ENCODE measurements at regions not wholly inside any gene's neighbourhood (a gene's known extent, or its start where the extent isn't known, plus 50 kb on each side); places are given as distances from the start of the nearest gene placed in this dataset.

GRCh38 chr6:11341867-11342266 lies 109.4 kb upstream of the NEDD9 start:
- Histone ChIP-seq H3K4me3 (ENCODE audit: low read depth in 1 of 2, low read length in 2 of 2) (no peak overlapping the region), H3K36me3 (ENCODE audit: insufficient read depth, low read length) (no peaks in the 10 kb centered on the region), H3K9me3 (ENCODE audit: low read length) (no peaks in the 10 kb centered on the region), H3K27me3 (ENCODE audit: control insufficient read depth in 1 of 2, insufficient read depth in 2 of 2, low read length in 2 of 2) (no peaks in the 10 kb centered on the region), H3K27ac (ENCODE audit: low read depth, low read length) (no peak overlapping the region), H3K4me1 (ENCODE audit: insufficient read depth, low read length) (no peaks in the 10 kb centered on the region), H3K9ac (ENCODE audit: low read length) (no peak overlapping the region)

GRCh38 chr6:11341303-11341702 lies 108.8 kb upstream of the NEDD9 start:
- H3K9ac ChIP-seq (ENCODE audit: low read length), result no peak overlapping the region
- H3K27me3 ChIP-seq (ENCODE audit: control insufficient read depth in 1 of 2, insufficient read depth in 2 of 2, low read length in 2 of 2), result no peaks in the 10 kb centered on the region
- H3K36me3 ChIP-seq (ENCODE audit: insufficient read depth, low read length), result no peaks in the 10 kb centered on the region
- H3K27ac ChIP-seq (ENCODE audit: low read depth, low read length), result no peak overlapping the region
- H3K9me3 ChIP-seq (ENCODE audit: low read length), result no peaks in the 10 kb centered on the region
- no peak overlapping the region for H3K4me3 ChIP-seq (ENCODE audit: low read depth in 1 of 2, low read length in 2 of 2)
- no peaks in the 10 kb centered on the region for H3K4me1 ChIP-seq (ENCODE audit: insufficient read depth, low read length)

DNA sequence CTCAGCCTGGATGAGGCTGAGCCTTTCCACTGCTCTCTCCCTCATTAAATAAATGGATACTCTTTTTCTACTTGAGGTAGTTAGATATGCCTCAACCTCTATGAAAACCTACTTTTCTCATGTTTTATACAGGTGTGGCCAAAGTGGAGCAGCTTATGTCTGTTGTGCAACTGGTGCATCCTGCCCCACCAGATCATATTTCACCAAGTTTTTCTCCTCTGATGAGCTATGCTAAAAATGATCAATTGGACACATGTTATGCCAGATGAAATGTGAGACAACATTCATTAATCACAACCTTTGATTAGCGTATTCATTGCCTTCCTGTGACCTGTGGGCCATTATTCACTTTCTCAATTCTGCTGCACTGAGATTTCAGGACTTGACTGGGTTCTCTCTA lies 106.9 kb upstream of the NEDD9 start:
- H3K9me3 ChIP-seq (ENCODE audit: low read length), result no peaks in the 10 kb centered on the region
- no peaks in the 10 kb centered on the region for H3K36me3 ChIP-seq (ENCODE audit: insufficient read depth, low read length)
- no peak overlapping the region for H3K27ac ChIP-seq (ENCODE audit: low read depth, low read length)
- H3K4me3 ChIP-seq (ENCODE audit: low read depth in 1 of 2, low read length in 2 of 2), result no peak overlapping the region
- H3K4me1 ChIP-seq (ENCODE audit: insufficient read depth, low read length), result no peaks in the 10 kb centered on the region
- H3K9ac ChIP-seq (ENCODE audit: low read length), result no peak overlapping the region
- no peaks in the 10 kb centered on the region for H3K27me3 ChIP-seq (ENCODE audit: control insufficient read depth in 1 of 2, insufficient read depth in 2 of 2, low read length in 2 of 2)

DNA sequence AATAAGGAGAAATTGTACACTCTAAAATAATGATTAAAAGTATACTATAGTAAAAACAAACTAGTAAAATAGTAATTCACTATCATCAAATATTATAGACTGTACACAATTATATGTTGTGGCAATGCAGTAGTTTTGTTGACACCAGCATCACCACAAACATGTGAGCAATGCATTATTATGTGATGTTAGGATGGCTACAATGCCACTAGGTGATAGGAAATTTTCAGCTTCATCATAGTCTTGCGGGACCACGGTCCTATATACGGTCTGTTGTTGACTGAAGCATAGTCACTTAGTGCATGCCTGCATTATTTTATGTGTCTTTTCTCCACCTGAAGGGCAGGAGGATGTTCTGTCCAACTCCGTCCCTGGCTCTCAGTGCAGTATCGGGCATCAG lies 104.8 kb upstream of the NEDD9 start:
- Histone ChIP-seq H3K27ac (ENCODE audit: low read depth, low read length) (no peak overlapping the region), H3K9me3 (ENCODE audit: low read length) (no peaks in the 10 kb centered on the region), H3K36me3 (ENCODE audit: insufficient read depth, low read length) (no peaks in the 10 kb centered on the region), H3K4me3 (ENCODE audit: low read depth in 1 of 2, low read length in 2 of 2) (no peak overlapping the region), H3K9ac (ENCODE audit: low read length) (no peak overlapping the region), H3K4me1 (ENCODE audit: insufficient read depth, low read length) (no peaks in the 10 kb centered on the region), H3K27me3 (ENCODE audit: control insufficient read depth in 1 of 2, insufficient read depth in 2 of 2, low read length in 2 of 2) (no peaks in the 10 kb centered on the region)

- H3K9me3 ChIP-seq (ENCODE audit: low read length), result no peaks in the 10 kb centered on the region
- H3K27ac ChIP-seq (ENCODE audit: low read depth, low read length), result no peak overlapping the region
- H3K36me3 ChIP-seq (ENCODE audit: insufficient read depth, low read length), result no peaks in the 10 kb centered on the region
- no peaks in the 10 kb centered on the region for H3K27me3 ChIP-seq (ENCODE audit: control insufficient read depth in 1 of 2, insufficient read depth in 2 of 2, low read length in 2 of 2)
- H3K9ac ChIP-seq (ENCODE audit: low read length), result no peak overlapping the region
- no peaks in the 10 kb centered on the region for H3K4me1 ChIP-seq (ENCODE audit: insufficient read depth, low read length)
- no peak overlapping the region for H3K4me3 ChIP-seq (ENCODE audit: low read depth in 1 of 2, low read length in 2 of 2)
Measured at GRCh38 chr6:11335826-11336225, 103.4 kb upstream of the NEDD9 start.

DNA sequence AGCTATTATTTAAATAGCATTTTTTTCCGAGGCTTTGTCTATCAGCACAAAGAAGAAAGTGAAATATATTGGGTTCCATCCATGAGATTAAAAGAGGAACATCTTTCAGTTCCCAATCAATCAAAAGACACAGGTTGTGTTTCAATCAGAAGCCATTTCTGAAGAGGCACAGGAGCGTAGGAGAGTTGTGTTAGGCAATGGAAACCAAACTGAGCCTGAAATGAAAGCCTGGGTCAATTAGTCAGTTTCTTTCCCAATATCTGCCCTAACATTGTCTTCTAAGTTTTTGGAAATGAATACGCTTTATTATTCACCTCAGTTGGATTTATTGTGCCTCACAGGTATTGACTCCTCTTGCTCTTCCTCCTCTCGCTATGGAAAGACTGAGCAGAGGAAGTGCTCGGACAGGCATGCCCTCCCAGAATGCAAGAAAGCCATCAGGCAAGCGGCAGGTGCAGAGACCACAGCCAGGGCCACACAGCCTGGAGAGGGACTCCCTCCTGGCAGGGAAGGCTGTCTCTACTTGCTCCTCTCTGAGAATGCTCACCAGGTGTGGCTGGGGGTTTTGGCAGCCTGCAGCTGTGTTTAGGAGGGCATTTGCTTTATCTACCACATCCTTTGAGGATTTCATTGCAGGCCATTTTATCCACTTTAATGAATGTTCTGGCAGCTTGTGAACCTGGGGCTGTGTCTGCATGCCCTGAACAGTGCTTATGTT lies 100.8 kb upstream of the NEDD9 start:
- Histone ChIP-seq H3K4me3 (ENCODE audit: low read depth in 1 of 2, low read length in 2 of 2) (no peak overlapping the region), H3K27me3 (ENCODE audit: control insufficient read depth in 1 of 2, insufficient read depth in 2 of 2, low read length in 2 of 2) (no peaks in the 10 kb centered on the region), H3K9me3 (ENCODE audit: low read length) (no peaks in the 10 kb centered on the region), H3K9ac (ENCODE audit: low read length) (no peak overlapping the region), H3K27ac (ENCODE audit: low read depth, low read length) (no peak overlapping the region), H3K4me1 (ENCODE audit: insufficient read depth, low read length) (no peaks in the 10 kb centered on the region), H3K36me3 (ENCODE audit: insufficient read depth, low read length) (no peaks in the 10 kb centered on the region)

- Histone ChIP-seq H3K4me1 (ENCODE audit: insufficient read depth, low read length) (no peaks in the 10 kb centered on the region), H3K4me3 (ENCODE audit: low read depth in 1 of 2, low read length in 2 of 2) (no peak overlapping the region), H3K9ac (ENCODE audit: low read length) (no peak overlapping the region), H3K36me3 (ENCODE audit: insufficient read depth, low read length) (no peaks in the 10 kb centered on the region), H3K27ac (ENCODE audit: low read depth, low read length) (no peak overlapping the region), H3K9me3 (ENCODE audit: low read length) (no peaks in the 10 kb centered on the region), H3K27me3 (ENCODE audit: control insufficient read depth in 1 of 2, insufficient read depth in 2 of 2, low read length in 2 of 2) (no peaks in the 10 kb centered on the region)
Measured at GRCh38 chr6:11332463-11332862, 100.0 kb upstream of the NEDD9 start.

- H3K9ac ChIP-seq (ENCODE audit: low read length), result no peak overlapping the region
- no peaks in the 10 kb centered on the region for H3K36me3 ChIP-seq (ENCODE audit: insufficient read depth, low read length)
- no peak overlapping the region for H3K4me3 ChIP-seq (ENCODE audit: low read depth in 1 of 2, low read length in 2 of 2)
- H3K9me3 ChIP-seq (ENCODE audit: low read length), result no peaks in the 10 kb centered on the region
- H3K27me3 ChIP-seq (ENCODE audit: control insufficient read depth in 1 of 2, insufficient read depth in 2 of 2, low read length in 2 of 2), result no peaks in the 10 kb centered on the region
- no peak overlapping the region for H3K27ac ChIP-seq (ENCODE audit: low read depth, low read length)
- no peaks in the 10 kb centered on the region for H3K4me1 ChIP-seq (ENCODE audit: insufficient read depth, low read length)
Measured at GRCh38 chr6:11331111-11331510, 98.6 kb upstream of the NEDD9 start.

GRCh38 chr6:11330413-11330760 lies 97.9 kb upstream of the NEDD9 start:
- H3K36me3 ChIP-seq (ENCODE audit: insufficient read depth, low read length), result no peaks in the 10 kb centered on the region
- H3K4me3 ChIP-seq (ENCODE audit: low read depth in 1 of 2, low read length in 2 of 2), result no peak overlapping the region
- no peaks in the 10 kb centered on the region for H3K9me3 ChIP-seq (ENCODE audit: low read length)
- no peaks in the 10 kb centered on the region for H3K4me1 ChIP-seq (ENCODE audit: insufficient read depth, low read length)
- no peaks in the 10 kb centered on the region for H3K27me3 ChIP-seq (ENCODE audit: control insufficient read depth in 1 of 2, insufficient read depth in 2 of 2, low read length in 2 of 2)
- no peak overlapping the region for H3K9ac ChIP-seq (ENCODE audit: low read length)
- no peak overlapping the region for H3K27ac ChIP-seq (ENCODE audit: low read depth, low read length)

- H3K9me3 ChIP-seq (ENCODE audit: low read length), result no peaks in the 10 kb centered on the region
- no peaks in the 10 kb centered on the region for H3K27me3 ChIP-seq (ENCODE audit: control insufficient read depth in 1 of 2, insufficient read depth in 2 of 2, low read length in 2 of 2)
- H3K4me1 ChIP-seq (ENCODE audit: insufficient read depth, low read length), result no peaks in the 10 kb centered on the region
- no peaks in the 10 kb centered on the region for H3K36me3 ChIP-seq (ENCODE audit: insufficient read depth, low read length)
- no peak overlapping the region for H3K4me3 ChIP-seq (ENCODE audit: low read depth in 1 of 2, low read length in 2 of 2)
- no peak overlapping the region for H3K27ac ChIP-seq (ENCODE audit: low read depth, low read length)
- no peak overlapping the region for H3K9ac ChIP-seq (ENCODE audit: low read length)
Measured at GRCh38 chr6:11329726-11330412, 97.4 kb upstream of the NEDD9 start.

DNA sequence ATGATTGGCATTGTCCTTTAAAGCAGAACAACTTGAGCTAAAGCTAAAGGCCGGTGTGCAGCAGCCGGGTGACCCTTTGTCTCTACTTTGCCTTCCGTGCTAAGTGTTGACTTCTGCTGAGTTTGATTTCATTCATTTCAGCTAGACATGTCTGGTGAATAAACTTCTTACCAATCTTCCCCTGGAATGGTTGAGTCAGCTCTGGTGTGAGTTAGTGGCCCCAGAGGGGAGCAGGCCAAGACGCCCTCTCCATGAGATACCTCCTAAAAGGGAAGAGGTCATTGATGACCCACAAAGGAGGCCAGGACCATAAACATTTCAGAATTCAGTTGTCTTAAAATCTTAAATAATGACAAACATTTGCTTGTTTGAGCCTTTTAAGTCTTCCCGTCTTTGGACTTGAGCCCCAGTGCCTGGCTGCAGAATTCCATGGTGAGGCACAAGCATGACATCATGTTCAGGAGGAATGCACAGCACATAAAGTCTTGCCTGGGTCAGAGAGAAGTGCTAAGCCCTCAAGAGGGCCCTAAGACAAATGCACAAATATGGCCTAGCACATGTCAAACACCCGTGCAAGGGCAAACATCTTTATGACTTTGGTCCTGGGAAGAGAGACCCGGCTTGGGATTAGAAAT lies 96.3 kb upstream of the NEDD9 start:
- Histone ChIP-seq H3K27me3 (ENCODE audit: control insufficient read depth in 1 of 2, insufficient read depth in 2 of 2, low read length in 2 of 2) (no peaks in the 10 kb centered on the region), H3K9ac (ENCODE audit: low read length) (no peak overlapping the region), H3K4me3 (ENCODE audit: low read depth in 1 of 2, low read length in 2 of 2) (no peak overlapping the region), H3K36me3 (ENCODE audit: insufficient read depth, low read length) (no peaks in the 10 kb centered on the region), H3K4me1 (ENCODE audit: insufficient read depth, low read length) (no peaks in the 10 kb centered on the region), H3K9me3 (ENCODE audit: low read length) (no peaks in the 10 kb centered on the region), H3K27ac (ENCODE audit: low read depth, low read length) (no peak overlapping the region)

DNA sequence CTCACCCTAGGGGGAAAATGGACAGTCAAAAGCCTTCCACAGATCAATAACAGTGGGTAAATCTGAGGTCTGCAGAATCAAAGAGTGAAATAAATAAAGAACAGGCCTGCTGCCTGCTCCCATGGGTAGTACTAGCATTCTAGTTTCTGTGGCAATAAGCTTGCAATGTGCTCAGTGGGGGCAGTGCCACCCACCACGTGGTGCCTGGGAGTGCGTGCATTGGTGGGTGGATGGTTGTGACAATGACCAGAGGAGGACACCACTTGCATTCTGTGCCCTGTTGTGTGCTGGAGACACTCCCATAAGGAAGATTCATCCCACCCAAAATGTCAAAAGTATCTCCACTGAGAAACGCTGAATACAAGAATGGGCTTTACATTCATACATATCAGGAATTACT lies 95.5 kb upstream of the NEDD9 start:
- no peaks in the 10 kb centered on the region for H3K27me3 ChIP-seq (ENCODE audit: control insufficient read depth in 1 of 2, insufficient read depth in 2 of 2, low read length in 2 of 2)

More for the DNA sequence above, 95.5 kb upstream of the NEDD9 start:
- no peaks in the 10 kb centered on the region for H3K9me3 ChIP-seq (ENCODE audit: low read length)
- no peak overlapping the region for H3K27ac ChIP-seq (ENCODE audit: low read depth, low read length)
- H3K4me1 ChIP-seq (ENCODE audit: insufficient read depth, low read length), result no peaks in the 10 kb centered on the region
- H3K4me3 ChIP-seq (ENCODE audit: low read depth in 1 of 2, low read length in 2 of 2), result no peak overlapping the region
- H3K36me3 ChIP-seq (ENCODE audit: insufficient read depth, low read length), result no peaks in the 10 kb centered on the region
- no peak overlapping the region for H3K9ac ChIP-seq (ENCODE audit: low read length)
